ENCODE measurements at regions not wholly inside any gene's neighbourhood (a gene's known extent, or its start where the extent isn't known, plus 50 kb on each side); places are given as distances from the start of the nearest gene placed in this dataset.
"Not testable (repeated sequence)": the region's sequence is repeated elsewhere in the genome, so short reads cannot be mapped to it uniquely, and the experiment has no call there.

- Mint-ChIP-seq H3K4me3 (ENCODE audit: unreplicated experiment) (no peak overlapping the region), H3K9me3 (ENCODE audit: unreplicated experiment) (peaks cover 7% of the 10 kb centered on the region), H3K36me3 (ENCODE audit: insufficient read depth, unreplicated experiment) (no peaks in the 10 kb centered on the region), H3K27me3 (ENCODE audit: insufficient read depth, unreplicated experiment) (no peaks in the 10 kb centered on the region), H3K27ac (ENCODE audit: low read depth, unreplicated experiment) (no peak overlapping the region), H3K4me1 (ENCODE audit: insufficient read depth, unreplicated experiment) (no peaks in the 10 kb centered on the region)
- no peak for TF ChIP-seq CTCF (IDR thresholded peaks at IDR 0.05; ENCODE audit: unreplicated experiment)
- CTCF ChIA-PET = interaction anchor here (0.6 kb wide), 1 partner anchor 155 kb away, joined by 3 read pairs; no protein-coding TSS in a partner anchor
- BruUV-seq (replicated peaks) = no TSS peak
- intact Hi-C loops (cut with micrococcal nuclease) = no loop called here
- DNase-seq (ENCODE audit: unreplicated experiment) = no peak
- POLR2A ChIA-PET = no interaction called here
These were observed 118.8 kb upstream of the CCND2 start for GRCh38 chr12:4154672-4155225.

- peaks cover 7% of the 10 kb centered on the region for H3K9me3 Mint-ChIP-seq (ENCODE audit: unreplicated experiment)
- ChIA-PET CTCF (no interaction called here), POLR2A (no interaction called here)
- no peaks in the 10 kb centered on the region for H3K4me1 Mint-ChIP-seq (ENCODE audit: insufficient read depth, unreplicated experiment)
- no peaks in the 10 kb centered on the region for H3K36me3 Mint-ChIP-seq (ENCODE audit: insufficient read depth, unreplicated experiment)
- no peaks in the 10 kb centered on the region for H3K27me3 Mint-ChIP-seq (ENCODE audit: insufficient read depth, unreplicated experiment)
- no peak overlapping the region for H3K4me3 Mint-ChIP-seq (ENCODE audit: unreplicated experiment)
- H3K27ac Mint-ChIP-seq (ENCODE audit: low read depth, unreplicated experiment) = no peak overlapping the region
- DNase-seq (ENCODE audit: unreplicated experiment) = no peak
- no TSS peak for BruUV-seq (replicated peaks)
- TF ChIP-seq CTCF (IDR thresholded peaks at IDR 0.05; ENCODE audit: unreplicated experiment) = no peak
- intact Hi-C loops (cut with micrococcal nuclease) = no loop called here
These were observed 120.1 kb upstream of the CCND2 start for GRCh38 chr12:4153343-4153892.

GRCh38 chr12:4152145-4152795, 121.3 kb upstream of the CCND2 start:
- DNase-seq (ENCODE audit: unreplicated experiment) = no peak
- POLR2A ChIA-PET = no interaction called here
- Mint-ChIP-seq H3K9me3 (ENCODE audit: unreplicated experiment) (peaks cover 7% of the 10 kb centered on the region), H3K4me1 (ENCODE audit: insufficient read depth, unreplicated experiment) (no peaks in the 10 kb centered on the region), H3K27ac (ENCODE audit: low read depth, unreplicated experiment) (no peak overlapping the region), H3K4me3 (ENCODE audit: unreplicated experiment) (no peak overlapping the region), H3K27me3 (ENCODE audit: insufficient read depth, unreplicated experiment) (no peaks in the 10 kb centered on the region), H3K36me3 (ENCODE audit: insufficient read depth, unreplicated experiment) (no peaks in the 10 kb centered on the region)
- BruUV-seq (replicated peaks) = no TSS peak
- intact Hi-C loops (cut with micrococcal nuclease) = no loop called here
- TF ChIP-seq CTCF (IDR thresholded peaks at IDR 0.05; ENCODE audit: unreplicated experiment) = no peak
- CTCF ChIA-PET = no interaction called here

GRCh38 chr12:4151362-4152121, 122.0 kb upstream of the CCND2 start:
- no peaks in the 10 kb centered on the region for H3K27me3 Mint-ChIP-seq (ENCODE audit: insufficient read depth, unreplicated experiment)
- TF ChIP-seq CTCF (IDR thresholded peaks at IDR 0.05; ENCODE audit: unreplicated experiment) = no peak
- H3K27ac Mint-ChIP-seq (ENCODE audit: low read depth, unreplicated experiment) = peak overlapping the region; percentile 2
- DNase-seq (ENCODE audit: unreplicated experiment) = no peak
- ChIA-PET POLR2A (no interaction called here), CTCF (interaction anchor here (0.7 kb wide), 1 partner anchor 12 kb away, joined by 3 read pairs; no protein-coding TSS in a partner anchor)
- no peaks in the 10 kb centered on the region for H3K4me1 Mint-ChIP-seq (ENCODE audit: insufficient read depth, unreplicated experiment)
- H3K9me3 Mint-ChIP-seq (ENCODE audit: unreplicated experiment) = peaks cover 7% of the 10 kb centered on the region
- no peaks in the 10 kb centered on the region for H3K36me3 Mint-ChIP-seq (ENCODE audit: insufficient read depth, unreplicated experiment)
- no peak overlapping the region for H3K4me3 Mint-ChIP-seq (ENCODE audit: unreplicated experiment)
- no TSS peak for BruUV-seq (replicated peaks)
- intact Hi-C loops (cut with micrococcal nuclease) = no loop called here

GRCh38 chr12:4150355-4150754, 123.2 kb upstream of the CCND2 start:
- H3K27me3 Mint-ChIP-seq (ENCODE audit: insufficient read depth, unreplicated experiment); DNase-seq (ENCODE audit: unreplicated experiment); H3K27ac Mint-ChIP-seq (ENCODE audit: low read depth, unreplicated experiment); intact Hi-C loops (cut with micrococcal nuclease); H3K36me3 Mint-ChIP-seq (ENCODE audit: insufficient read depth, unreplicated experiment); H3K4me3 Mint-ChIP-seq (ENCODE audit: unreplicated experiment); BruUV-seq (replicated peaks); H3K4me1 Mint-ChIP-seq (ENCODE audit: insufficient read depth, unreplicated experiment); H3K9me3 Mint-ChIP-seq (ENCODE audit: unreplicated experiment): not testable (repeated sequence)
- POLR2A ChIA-PET = interaction anchor here (0.6 kb wide), 1 partner anchor 117 kb away, joined by 3 read pairs; no protein-coding TSS in a partner anchor
- CTCF ChIA-PET = interaction anchor here (0.7 kb wide), 1 partner anchor 33 kb away, joined by 3 read pairs; no protein-coding TSS in a partner anchor

All from MCF 10A (cell line).